NCI-H748 (cell line): ENCODE measurements at regions not wholly inside any gene's neighbourhood (a gene's known extent, or its start where the extent isn't known, plus 50 kb on each side); places are given as distances from the start of the nearest gene placed in this dataset.

Source experiments
- DNase-seq: peaks from one replicate; lab custom pipeline; 2025; ENCODE audit not compliant: unreplicated experiment; lab: John Stamatoyannopoulos, UW

DNA sequence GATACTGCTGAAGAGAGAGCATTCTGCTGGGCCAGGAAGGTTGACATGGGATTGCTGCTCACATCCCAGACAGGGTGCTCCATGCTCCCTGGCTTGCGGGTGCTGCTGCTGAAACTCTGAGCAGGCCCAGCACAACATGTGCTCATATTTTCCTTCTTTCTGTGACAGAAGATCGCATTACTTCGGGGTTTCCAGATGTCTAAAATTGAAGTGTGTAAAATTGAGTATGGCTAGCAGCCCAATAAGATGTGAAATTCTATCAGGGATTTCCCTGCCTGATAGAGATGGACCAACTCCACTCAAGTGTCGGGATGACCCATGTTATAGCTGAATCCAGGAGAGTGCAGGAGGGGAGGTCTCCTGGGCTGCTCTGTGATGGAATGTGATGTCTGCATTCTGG lies 55.6 kb upstream of the KL start:
- DNase-seq, result no peak

DNA sequence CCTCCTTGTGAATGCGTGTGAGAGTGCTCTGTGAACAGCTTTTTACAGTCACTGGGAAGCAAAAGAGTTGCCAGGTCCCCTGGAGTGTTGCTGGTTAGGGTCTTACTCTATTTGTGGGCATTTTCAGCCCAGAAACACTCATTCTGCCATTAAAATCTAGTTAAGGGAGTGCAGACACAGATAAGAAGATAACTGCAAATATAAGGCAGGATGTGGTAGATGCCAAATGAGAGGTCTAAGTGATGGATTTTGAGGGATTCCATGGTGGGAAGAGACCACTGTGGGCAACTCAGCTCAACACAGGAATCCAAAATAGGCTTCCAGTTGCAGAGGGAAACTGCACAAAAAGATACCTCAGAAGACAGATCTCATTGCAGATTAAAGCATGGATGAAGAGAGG lies 54.5 kb upstream of the KL start:
- no peak for DNase-seq

DNA sequence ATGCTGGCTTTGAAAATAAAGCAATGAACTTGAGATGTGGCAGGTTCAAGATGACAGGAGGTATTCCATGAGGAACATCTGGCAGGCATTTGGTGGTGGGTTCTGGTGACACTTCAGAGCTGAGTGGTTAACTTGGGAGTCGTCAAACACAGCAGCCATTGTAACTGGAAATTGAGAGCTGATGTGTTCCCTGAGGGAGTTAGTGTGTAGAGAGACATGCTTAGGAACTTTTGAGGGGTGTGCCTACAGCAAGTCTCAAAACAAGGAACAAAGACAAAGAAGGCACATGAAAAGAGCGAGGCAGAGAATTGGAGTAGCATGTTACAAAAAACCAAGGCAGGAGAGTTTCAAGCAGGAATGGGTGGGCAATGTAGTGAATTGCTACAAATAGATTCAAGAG lies 53.9 kb upstream of the KL start:
- no peak for DNase-seq

DNA sequence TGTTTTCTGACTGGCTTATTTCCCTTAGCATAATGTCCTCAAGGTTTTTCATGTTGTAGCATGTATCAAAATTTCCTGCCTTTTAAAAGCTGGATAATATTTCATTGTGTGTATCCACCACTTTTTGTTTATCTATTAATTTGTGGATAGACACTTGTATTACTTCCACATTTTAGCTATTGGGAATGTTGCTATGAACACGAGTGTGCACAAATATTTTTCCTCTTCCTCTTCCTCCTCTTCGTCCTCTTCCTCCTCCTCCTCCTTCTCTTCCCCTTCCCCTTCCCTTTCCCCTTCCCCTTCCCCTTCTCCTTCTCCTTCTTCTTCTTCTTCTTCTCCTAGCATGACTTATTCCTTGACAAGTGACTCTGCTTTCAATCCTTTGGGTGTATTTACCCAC lies 51.2 kb upstream of the KL start:
- no peak for DNase-seq
